ENCODE measurements at regions not wholly inside any gene's neighbourhood (a gene's known extent, or its start where the extent isn't known, plus 50 kb on each side); places are given as distances from the start of the nearest gene placed in this dataset.

DNA sequence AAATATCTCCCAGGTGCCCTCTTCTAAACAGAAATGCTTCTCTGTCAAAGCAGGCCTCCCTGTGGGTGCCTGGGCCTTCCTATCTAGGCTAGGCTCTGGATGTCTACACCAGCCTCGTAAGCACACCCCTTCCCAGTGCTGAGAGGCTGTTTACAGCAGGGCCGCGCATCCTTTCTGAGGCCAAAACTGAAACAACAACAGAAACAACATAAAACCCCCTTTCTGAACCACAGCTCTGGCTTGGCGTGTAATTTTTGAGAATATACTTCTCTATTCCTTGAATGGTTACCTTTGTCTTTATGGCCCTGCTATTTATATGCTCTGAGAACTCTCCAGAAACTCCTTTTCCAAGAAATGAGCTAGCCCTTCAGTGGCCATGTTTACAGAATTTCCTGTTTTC, 118.4 kb downstream of the BCL2L11 start:
- TF ChIP-seq, protein P1, sequence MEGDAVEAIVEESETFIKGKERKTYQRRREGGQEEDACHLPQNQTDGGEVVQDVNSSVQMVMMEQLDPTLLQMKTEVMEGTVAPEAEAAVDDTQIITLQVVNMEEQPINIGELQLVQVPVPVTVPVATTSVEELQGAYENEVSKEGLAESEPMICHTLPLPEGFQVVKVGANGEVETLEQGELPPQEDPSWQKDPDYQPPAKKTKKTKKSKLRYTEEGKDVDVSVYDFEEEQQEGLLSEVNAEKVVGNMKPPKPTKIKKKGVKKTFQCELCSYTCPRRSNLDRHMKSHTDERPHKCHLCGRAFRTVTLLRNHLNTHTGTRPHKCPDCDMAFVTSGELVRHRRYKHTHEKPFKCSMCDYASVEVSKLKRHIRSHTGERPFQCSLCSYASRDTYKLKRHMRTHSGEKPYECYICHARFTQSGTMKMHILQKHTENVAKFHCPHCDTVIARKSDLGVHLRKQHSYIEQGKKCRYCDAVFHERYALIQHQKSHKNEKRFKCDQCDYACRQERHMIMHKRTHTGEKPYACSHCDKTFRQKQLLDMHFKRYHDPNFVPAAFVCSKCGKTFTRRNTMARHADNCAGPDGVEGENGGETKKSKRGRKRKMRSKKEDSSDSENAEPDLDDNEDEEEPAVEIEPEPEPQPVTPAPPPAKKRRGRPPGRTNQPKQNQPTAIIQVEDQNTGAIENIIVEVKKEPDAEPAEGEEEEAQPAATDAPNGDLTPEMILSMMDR (conservative IDR thresholded peaks at IDR 0.05; ENCODE audit: low read length), result no peak
- TF ChIP-seq EZH2phosphoT487 (IDR thresholded peaks at IDR 0.05; ENCODE audit: borderline replicate concordance), result no peak
